ENCODE measurements at regions not wholly inside any gene's neighbourhood (a gene's known extent, or its start where the extent isn't known, plus 50 kb on each side); places are given as distances from the start of the nearest gene placed in this dataset.

DNA sequence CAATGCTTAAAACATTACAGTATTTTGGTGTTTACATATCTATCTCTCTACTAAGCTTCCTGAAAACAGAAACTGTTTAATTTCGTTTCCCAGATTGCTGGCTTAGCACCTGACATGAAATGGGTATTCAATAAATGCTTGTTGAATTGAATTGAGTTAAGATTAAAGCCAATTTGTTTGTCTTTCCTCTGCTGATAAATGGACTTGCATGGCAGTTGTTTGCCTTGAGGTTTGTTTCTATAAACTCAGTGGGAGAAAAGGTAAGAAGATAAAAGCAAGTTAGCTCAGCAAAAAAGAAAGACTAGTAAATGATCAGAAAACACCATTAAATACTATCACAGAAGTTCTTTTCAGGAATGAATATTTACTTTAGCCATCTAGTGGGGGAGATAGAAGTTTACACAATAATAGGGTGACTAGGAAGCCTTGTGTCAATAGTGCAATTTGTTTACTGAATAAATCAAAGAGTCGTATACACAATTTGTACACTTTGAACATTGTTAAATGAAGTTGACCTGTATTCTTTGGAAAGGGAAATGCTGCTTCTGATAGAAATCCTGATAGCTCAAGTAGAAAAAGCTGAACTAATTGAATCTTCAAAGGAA, 754.5 kb upstream of the FAM98A start:
- DNase-seq: no peak

DNA sequence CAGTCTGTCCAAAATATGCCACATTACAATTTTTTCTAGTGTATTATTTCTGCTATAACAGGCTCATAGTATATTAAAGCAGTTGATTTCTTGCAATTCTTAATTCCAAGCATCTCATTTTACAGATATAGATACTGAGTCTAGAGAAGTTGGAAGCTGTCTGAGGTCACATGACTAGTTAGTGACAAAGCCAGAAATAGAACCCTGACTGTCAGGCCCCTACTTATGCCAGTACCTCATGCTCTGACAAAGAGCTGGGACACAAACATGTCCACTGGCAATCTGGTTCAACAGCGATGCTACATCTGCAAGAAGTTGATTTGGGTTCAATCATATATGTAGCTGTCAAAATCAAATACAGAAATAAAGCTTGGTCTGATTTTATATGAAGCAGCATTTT, 750.4 kb upstream of the FAM98A start:
- no peak for DNase-seq

DNA sequence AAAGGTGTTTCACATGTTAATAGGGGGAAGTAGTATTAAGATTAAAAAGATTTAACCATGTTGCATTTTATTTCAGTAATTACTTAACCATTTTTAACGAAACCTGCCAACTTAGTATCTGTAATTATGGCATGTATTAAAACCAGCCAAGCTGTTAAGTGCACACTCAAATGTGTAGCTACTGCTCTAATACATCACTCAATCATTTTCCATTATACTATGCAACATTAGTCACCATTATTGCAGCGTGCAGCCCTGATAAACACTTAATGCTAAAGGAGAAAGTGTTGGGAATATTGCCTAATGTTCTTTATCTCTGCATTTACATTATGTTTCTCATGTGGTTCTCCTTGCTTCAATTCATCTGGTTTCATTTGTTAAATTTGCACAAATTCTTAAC, 745.9 kb upstream of the FAM98A start:
- no peak for DNase-seq

DNA sequence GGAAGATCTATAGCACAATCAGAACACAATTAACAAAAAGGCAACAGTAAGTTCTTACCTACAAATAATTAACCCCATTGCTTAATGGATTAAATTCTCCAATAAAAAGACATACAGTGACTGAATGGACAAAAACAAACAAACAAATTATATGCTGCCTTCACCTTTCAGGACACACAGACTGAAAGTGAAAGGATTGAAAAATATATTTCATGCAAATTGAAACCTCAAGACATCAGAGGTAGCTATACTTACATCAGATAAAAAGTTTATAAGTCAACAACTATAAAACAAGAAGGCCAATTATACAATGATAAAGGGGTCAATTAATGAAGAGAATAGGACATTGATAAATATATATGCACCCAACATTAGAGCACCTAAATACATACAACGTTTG, 741.2 kb upstream of the FAM98A start:
- DNase-seq: no peak

DNA sequence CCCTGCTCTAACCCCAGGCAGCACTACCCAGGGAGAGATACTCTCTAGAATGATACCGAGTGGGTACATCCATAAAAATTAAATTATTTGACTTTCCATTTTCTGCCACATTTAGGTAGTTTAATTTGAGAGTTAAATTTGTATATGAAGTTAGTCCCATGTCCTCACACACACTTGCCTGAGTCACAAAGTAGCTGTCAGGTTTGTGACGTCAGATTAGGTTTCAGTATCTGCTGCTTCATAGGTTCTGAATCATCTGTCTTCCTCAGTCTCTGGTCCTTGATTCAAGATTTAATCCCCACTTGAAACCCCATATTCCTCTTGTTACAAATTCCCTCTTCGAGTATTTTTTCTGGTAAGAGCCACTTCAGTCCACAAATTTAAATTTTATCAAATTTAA, 738.6 kb upstream of the FAM98A start:
- DNase-seq: no peak

DNA sequence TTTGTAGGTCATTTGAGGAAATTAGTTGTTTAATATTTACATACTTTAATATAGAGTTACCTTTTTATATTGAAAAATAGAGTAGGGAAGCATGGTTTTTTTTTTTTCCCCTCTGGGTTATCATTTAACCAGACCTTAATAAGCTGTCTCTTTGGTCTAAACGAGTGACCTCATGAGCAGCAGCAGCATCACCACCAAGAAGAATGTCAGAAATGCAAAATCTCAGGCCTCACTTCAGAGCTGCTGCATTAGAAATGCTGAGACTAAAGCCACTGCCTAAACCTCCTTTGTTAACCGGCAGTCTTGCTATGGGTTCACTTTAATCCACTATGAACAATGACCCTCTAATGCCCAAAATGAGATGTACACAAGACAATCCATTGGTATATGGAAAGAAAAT, 733.7 kb upstream of the FAM98A start:
- DNase-seq: no peak

DNA sequence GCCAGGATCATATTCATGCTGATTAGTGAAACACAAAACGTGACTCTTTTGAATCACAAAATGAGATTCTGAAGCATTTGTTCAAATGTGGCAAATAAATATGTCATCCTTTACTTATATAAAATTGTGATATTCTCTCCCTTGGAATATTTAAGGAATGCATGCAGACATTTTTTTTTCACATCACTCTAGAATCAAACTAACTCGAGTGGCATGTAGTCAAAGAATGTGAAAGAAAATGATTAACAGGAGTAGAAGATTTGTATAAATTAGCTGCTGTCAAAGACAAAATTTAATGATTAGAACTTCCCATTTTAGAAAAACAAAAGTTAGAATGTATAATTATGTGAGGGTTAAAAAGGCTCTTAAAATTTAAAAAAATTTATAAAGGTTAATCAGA, 721.0 kb upstream of the FAM98A start:
- DNase-seq: no peak

DNA sequence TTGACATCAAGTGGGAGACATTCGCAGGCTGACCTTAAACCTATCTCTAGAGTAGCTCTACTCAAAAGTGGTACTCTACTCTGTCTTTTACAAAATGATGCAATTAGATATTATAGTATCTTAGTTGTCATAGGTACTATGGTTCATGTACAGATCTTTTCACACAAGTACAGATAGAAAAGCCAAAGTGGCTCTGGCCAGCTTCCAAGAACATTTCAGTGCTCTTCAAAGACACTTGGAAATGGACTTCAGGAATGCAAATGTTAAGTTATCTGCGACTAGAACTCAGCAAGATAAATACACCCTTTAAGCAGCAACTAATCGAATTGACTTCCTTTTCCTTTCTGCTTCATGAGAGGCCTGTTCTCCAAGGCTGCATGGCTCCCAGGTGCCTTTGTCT, 718.7 kb upstream of the FAM98A start:
- DNase-seq: no peak

DNA sequence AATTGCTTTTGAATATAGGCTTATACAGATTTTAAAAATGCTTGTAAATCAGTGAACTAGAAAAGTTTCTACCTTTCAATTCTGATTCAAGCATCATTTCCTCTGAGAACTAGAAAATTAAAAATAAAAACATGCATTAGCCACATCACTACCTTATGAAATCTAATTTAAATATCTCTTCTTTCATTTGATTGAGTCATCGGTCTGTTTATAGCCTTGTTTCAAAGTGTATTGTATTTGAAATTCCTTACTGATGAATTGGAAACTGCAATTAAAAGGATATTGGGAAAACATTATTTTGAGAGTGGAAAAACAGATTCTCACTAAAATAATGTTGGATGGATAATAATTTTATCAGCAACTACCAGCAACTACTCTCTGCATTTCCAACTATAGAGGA, 717.7 kb upstream of the FAM98A start:
- no peak for DNase-seq

DNA sequence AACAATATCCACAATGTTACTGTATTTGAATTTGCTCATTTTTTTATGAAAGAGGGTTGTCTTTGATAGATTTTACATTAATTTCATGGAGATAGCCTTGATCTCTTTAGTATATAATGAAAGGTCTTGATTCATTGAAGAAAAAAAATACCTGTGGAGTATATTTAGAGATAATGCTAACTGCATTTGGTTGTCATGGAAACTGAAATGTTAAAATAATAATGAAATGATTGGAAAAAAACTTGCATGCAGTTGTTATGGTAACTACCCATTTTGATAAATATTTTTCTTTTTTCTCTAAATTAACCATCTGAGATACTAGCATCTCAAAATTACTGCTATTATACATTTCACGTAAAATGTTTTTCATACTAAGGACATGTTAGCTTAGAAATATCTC, 712.7 kb upstream of the FAM98A start:
- DNase-seq: no peak

DNA sequence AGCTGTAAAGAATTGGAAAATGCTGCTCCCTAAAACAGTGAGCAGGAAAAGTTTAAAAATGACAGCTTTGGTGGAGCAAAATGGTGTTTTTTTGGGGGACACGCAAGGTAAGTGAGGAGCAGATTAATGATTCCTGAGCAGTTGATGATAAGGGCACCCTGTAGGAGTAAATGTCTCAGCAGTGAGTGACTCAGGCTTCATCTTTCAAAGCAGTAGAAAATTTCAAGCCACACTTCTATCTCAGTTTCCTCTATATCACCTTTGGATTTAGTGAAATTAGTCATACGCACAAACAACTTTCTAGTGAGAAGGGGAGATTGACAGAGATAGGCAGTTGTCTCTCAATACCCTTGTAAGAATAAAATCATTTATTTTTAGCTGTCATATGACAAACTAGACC, 709.0 kb upstream of the FAM98A start:
- no peak for DNase-seq

DNA sequence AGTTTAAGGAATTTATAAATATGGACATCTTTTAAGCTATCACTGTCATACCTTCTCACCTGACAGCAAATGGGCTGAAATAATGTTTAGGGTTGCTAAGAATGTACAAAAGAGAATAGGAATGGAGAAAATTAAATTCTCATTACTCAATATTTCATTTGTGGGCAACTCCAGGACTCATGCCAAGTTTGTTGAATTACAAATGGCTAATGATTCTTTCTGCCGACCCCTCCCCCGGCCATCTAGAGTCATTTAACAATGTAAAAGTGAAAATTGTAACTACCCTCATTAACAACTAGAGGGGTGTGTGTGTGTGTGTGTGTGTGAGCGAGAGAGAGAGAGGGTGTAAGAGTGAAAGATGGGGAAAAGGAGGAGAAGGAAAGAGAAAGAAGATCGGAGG, 708.5 kb upstream of the FAM98A start:
- DNase-seq: no peak

DNA sequence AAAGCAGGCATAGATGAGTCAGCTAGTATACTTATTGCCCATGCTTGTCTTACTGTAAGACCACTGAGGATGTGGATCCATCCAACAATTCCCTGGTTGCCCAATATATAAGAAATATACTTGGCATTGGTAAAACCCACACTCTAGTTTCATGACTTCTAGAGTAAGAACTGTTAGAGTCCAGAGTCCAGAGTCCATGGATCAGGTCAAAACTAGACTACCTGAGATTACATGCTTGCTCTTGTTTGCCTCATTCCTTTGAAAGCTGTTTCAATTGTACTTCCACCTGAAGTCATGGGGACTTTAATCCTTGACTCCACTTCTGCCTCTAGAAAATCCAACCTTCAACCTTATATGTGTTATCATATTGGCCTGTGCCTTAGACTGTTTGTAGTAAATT, 707.6 kb upstream of the FAM98A start:
- no peak for DNase-seq

DNA sequence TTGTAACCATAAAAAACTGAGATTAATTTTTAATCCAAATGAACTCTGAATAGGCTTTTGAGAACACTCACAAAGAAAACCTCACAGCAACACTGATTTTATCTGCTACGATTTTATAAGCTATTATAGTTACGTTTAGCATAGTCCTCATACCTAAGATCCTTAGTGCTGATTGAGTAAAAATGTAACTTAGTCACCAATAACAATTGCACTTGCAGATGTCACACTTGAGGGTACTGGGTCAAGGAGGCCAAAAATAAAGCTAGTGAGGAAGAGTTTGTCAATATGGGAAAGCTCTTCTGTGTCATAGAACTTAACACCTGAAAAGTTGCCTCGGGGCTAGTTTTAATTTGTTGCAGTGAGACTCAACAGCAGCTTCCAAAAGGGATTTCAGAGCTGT, 706.5 kb upstream of the FAM98A start:
- no peak for DNase-seq

DNA sequence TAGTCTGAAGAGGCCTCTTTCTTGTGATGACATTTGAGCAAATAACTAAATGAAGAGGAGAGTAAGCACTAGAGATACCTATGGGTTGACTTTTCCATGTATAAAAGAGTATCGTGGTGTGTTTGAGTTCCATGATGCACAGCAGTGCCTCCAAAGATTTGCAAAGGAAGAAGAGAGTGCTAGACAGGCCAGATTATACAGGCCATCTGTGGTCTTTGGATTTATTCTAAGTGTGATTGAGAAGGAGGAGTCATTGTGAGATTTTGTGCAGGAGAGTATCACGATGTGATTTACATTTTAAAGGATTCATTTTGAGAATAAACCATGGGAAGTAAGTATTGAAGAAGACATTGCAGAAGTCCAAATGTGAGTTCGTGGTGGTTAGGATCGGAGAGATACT, 695.9 kb upstream of the FAM98A start:
- DNase-seq: no peak

DNA sequence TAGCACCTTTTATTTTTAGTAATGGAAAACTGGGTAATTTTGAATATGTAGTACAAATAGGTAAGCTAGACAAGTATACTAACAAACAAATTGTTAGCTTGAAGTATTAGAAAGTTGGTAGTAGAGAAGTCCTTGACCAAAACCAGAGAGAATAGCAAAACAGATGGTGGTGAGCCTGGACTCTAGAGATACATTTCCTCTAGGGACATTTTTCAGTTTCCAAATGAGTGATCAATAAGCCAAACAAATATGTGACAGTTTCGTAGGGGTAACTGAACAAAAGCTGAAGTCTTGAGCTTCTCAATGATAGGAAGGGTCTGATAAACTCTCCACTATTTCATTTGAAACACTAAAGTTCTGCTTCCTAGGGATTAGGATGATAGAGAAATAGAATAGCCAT, 692.0 kb upstream of the FAM98A start:
- no peak for DNase-seq

DNA sequence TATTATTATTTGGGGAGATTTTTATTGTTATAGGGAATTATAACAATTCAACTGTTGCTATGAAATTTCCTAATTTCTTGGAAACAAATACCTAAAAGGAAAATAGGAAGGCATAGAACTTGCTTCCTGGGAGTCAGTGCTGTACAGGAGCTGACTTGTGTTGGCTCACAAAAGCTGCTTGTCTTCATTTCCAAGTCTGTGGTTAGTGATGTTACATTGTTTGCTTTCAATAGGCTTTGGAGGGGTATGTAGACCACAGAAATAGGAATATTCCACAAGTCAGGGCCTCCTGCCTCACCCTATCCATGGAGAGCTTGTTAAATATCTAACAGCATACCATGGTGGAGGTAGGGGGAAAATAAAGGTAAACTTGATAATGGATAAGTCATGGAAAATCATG, 688.9 kb upstream of the FAM98A start:
- no peak for DNase-seq

DNA sequence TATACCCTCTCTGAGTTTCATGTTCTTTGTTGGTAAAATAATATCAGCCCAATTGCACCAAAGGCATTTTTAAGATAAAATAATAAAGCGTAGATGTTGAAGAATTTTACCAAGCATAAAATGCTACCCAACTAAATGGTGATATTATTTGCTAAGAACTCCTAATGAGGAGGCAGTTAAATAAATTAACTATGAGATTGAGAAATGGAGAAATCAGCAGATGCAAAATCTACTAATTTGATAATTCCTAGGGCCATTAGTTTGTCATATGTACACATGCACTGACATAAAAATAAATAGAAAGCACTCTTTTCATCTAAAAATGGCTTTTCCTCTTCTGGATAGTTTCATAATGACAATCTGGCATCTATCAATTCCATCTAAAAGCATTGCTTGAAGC, 681.5 kb upstream of the FAM98A start:
- no peak for DNase-seq

DNA sequence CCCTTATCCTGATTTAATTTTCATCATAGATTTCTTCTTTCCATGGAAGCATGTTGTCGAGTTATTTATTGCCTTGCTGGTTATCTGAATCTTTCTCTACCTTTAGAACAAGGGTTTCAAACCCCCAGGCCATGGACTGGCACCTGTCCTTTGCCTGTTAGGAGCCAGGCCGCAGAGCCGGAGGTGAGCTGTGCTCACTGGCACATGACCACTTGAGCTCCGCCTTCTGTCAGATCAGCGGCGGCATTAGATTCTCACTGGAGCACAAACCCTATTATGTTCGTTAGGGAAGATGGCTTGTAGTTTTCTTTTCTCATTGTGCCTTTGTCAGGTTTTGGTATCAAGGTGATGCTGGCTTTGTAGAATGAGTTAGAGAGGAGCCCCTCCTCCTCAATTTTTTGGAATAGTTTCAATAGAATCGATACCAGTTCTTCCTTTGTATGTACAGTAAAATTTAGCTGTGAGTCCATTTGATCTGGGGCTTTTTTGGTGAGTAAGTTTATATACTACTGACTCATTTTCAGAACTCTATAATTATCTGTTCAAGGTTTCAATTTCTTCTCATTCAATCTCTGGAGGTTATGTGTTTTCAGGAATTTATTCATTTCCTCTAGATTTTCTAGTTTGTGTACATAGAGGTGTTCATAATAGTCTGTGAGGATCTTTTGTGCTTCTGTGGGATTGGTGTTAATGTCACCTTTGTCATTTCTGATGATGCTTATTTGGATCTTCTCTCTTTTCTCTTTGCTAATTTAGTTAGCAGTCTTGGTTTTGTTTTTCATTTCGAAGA, 668.0 kb upstream of the FAM98A start:
- DNase-seq: no peak

DNA sequence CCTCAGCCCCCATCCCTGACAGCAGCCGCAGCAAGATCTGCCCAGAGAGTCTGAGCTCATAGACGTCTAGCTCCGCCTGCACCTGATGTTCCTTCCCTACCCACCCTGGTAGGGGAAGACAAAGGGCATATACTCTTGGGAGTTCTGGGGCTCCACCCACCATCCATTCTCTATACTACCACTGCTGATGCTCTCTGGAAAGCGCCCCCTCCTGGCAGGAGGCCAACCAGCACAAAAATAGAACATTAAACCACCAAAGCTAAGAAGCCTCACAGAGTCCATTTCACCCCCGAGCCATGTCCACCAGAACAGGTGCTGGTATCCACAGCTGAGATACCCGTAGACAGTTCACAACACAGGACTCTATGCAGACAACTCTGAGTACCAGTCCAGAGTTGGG, 662.6 kb upstream of the FAM98A start:
- DNase-seq: no peak

DNA sequence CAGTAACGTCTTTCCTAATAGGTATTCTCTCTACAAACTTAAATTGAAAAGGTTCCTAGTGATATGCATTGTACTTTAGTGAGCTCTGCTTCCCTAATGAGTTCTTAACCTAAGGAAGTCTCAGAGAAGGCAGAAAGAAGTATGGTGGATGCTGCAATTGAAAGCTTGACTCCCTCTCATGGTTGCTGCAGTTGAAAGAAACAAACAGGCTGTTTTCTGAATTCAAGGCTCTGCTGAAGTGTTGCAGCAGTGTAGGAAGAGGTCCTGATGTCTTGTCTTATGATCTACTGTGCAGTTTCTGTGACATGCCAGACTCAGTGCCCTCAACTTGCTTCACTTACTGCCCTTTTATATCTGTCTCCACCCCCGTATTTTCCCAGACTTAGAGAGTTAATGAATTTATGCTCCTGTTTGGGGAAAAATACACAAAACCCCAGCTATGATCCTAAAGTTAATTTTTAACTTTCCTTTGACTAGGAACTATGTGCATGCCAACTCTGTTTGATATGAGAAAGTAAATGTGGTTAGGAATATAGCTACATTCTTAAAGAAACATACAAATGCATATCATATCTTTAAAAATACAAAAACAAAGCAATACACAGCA, 655.3 kb upstream of the FAM98A start:
- no peak for DNase-seq

DNA sequence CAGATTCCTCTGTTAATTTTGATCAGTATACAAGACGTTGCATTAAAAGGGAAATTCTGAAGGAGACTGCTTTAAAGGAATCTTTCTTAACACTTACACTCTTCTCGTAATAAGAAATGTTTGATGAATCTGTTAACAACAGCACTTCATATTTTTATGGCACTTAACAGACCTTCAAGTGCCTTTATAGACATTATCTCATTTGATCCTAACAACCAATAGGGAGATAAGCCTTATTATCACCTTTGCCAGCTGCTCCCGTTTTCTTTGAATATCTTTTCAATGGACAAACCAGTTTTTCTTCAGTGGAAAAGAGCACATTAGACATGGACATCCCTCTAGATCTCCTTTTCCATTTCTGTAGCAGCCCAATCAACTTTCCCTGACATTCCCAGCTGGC, 653.0 kb upstream of the FAM98A start:
- no peak for DNase-seq

DNA sequence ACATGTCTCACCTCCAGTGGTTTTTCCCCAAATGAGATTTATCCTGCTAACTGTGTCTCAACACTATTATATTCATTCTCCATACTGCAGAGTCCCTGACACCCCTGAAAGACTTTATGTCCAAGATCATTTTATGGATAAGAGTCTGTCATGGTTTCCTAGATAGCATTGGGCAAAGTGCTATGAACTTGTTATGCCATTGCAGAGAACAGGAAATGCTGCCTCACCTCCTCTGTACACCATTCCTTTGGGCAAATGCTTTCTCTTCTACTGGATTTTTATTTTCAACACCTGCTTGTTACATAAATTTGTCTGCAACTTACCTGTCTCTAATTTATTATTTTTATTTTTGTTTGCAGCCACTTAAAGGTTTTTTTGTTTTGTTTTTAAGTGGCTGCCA, 652.5 kb upstream of the FAM98A start:
- DNase-seq: no peak

DNA sequence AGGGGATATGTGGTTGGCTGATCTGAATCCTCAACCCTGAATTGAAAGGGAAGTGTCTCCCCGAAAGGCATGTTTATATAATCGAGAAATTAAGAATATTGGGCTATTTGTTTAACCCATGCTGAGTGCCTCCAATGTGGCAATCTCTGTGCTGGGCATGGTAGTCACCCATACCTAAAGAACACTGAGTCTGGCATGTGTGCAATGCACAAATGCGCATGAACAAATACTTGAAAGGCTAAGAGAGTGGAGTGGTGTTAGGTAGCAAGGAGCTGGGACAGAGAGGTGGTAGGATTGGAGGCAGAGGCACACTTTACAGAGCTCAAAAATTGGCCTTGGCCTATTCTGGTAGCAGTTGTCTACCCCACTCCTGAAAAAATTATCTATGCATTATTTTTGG, 645.1 kb upstream of the FAM98A start:
- DNase-seq: no peak

DNA sequence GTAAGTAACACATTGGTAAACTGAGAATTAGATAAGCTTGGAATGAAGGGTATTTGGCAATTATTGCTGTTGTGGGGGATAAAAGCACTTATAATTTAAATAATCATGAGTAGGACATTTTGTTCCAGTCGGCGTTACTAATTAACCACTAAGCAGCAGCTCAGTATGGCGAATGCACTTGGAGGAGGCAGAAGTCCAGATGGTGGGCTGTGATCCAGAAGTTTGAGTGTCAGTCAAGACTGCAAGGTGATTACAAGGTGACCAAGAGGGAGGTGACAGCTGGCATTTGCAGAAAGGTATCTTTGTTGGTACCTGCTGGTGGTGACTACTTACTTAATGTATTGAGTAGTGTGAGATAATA, 643.6 kb upstream of the FAM98A start:
- no peak for DNase-seq
